ENCODE measurements at regions not wholly inside any gene's neighbourhood (a gene's known extent, or its start where the extent isn't known, plus 50 kb on each side); places are given as distances from the start of the nearest gene placed in this dataset.

GRCh38 chr7:52980129-52980528, 55.3 kb upstream of the POM121L12 start:
- Histone ChIP-seq H4K20me1 (no peaks in the 10 kb centered on the region), H3K4me1 (no peaks in the 10 kb centered on the region), H3K27ac (no peak overlapping the region), H3K4me2 (no peak overlapping the region), H3K36me3 (no peaks in the 10 kb centered on the region), H3K4me3 (no peak overlapping the region), H3K9ac (no peak overlapping the region), H3K27me3 (no peaks in the 10 kb centered on the region), H3K9me3 (replicated peaks in 1 of 11) (peaks cover 12 to 20% (median 14%) of the 10 kb centered on the region in 11 experiments)
- no peak for TF ChIP-seq Cebpa-rat (IDR thresholded peaks at IDR 0.05)

DNA sequence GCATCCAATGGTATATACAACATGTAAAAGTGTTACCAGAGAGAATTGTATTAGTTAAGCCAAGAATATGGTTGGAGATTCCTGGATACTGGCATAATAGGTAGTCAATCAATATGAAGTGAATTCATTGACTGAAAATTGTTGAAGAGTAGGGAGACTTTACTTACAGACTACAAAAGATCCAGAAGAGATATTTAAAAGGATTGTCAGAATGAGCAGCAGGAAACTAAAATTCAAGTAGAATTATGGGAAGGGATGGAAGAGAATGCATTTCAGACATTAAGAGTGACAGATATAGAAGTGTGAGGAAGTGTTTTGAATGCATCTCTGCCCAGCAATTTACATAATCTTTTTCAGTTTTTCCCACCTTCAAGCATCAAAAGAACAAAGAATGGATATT, 62.3 kb upstream of the POM121L12 start:
- Histone ChIP-seq H3K4me3 (no peak overlapping the region), H3K9me3 (replicated peaks in 1 of 11) (no peaks in the 10 kb centered on the region), H3K27ac (no peak overlapping the region), H3K36me3 (no peaks in the 10 kb centered on the region), H3K27me3 (no peaks in the 10 kb centered on the region), H4K20me1 (no peaks in the 10 kb centered on the region; a peak in 1 of 22 replicates), H3K4me2 (no peak overlapping the region), H3K9ac (no peak overlapping the region), H3K4me1 (no peaks in the 10 kb centered on the region)
- no peak for TF ChIP-seq Cebpa-rat (IDR thresholded peaks at IDR 0.05)

DNA sequence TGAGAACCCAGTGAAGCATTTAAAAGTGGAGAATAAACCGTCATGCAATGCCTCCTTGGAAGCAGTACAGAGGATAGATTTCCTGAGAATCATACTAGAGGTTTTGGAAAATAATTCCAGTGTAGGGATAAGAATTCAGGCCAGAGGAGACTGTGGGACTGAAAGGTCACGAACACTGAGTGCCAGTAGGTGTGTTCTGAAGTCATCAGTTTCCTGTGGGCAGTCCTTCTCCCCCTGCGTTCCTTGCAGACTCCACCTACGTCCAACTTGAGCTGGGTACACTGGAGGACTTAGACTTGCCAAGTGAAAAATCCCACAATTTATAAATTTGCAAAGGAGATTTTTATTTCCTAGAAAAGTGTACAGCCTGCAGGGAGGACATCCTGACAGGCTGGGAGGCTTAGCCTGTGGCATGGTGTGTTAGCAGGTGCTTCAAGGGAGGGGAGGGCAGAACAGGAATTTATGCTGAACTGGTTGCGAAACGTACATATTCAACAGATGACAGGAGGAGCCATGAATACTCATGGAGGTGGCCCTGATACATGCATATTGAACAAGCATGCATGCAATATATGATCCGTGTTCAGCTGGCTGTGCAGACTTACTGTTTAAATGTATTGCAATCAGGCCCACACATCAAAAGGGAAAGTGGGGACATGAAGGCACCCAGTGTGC, 72.9 kb upstream of the POM121L12 start:
- Histone ChIP-seq H3K9ac (no peak overlapping the region), H3K4me2 (no peak overlapping the region), H3K27ac (no peak overlapping the region), H3K4me3 (no peak overlapping the region), H3K9me3 (replicated peaks in 1 of 11) (no peaks in the 10 kb centered on the region), H4K20me1 (no peaks in the 10 kb centered on the region), H3K36me3 (no peaks in the 10 kb centered on the region), H3K27me3 (no peaks in the 10 kb centered on the region), H3K4me1 (no peaks in the 10 kb centered on the region)
- no peak for TF ChIP-seq Cebpa-rat (IDR thresholded peaks at IDR 0.05)

- no peak for TF ChIP-seq Cebpa-rat (IDR thresholded peaks at IDR 0.05)
- Histone ChIP-seq H3K4me3 (no peak overlapping the region), H4K20me1 (no peaks in the 10 kb centered on the region), H3K4me2 (no peak overlapping the region), H3K27me3 (no peaks in the 10 kb centered on the region), H3K4me1 (no peaks in the 10 kb centered on the region), H3K9ac (no peak overlapping the region), H3K36me3 (no peaks in the 10 kb centered on the region), H3K27ac (no peak overlapping the region), H3K9me3 (replicated peaks in 1 of 11) (no peaks in the 10 kb centered on the region)
These were observed 74.3 kb upstream of the POM121L12 start for GRCh38 chr7:52961084-52961483.

- no peak for TF ChIP-seq Cebpa-rat (IDR thresholded peaks at IDR 0.05)
- Histone ChIP-seq H3K9me3 (replicated peaks in 1 of 11) (no peaks in the 10 kb centered on the region), H4K20me1 (no peaks in the 10 kb centered on the region), H3K9ac (no peak overlapping the region), H3K4me2 (no peak overlapping the region), H3K36me3 (no peaks in the 10 kb centered on the region), H3K4me1 (no peaks in the 10 kb centered on the region), H3K27me3 (no peaks in the 10 kb centered on the region), H3K4me3 (no peak overlapping the region), H3K27ac (no peak overlapping the region)
These were observed 75.4 kb upstream of the POM121L12 start for GRCh38 chr7:52959878-52960660.

DNA sequence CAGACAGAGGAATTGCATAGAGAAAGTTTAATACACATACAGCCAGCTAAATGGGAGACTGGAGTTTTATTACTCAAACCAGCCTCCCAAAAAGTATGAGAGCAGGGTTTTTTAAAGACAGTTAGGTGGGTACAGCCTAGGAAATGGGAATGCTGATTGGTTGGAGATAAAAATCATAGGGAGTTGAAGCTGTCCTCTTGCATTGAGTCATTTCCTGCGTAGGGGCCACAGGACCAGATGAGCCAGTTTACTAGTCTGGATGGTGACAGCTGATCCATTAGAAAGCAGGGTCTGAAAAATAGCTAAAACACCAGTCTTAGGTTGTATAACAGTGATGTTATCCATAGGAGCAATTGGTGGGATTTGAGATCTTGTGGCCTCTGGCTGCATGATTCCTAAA, 76.1 kb upstream of the POM121L12 start:
- no peak overlapping the region for H3K27ac ChIP-seq
- H3K9me3 ChIP-seq (replicated peaks in 1 of 11), result no peaks in the 10 kb centered on the region
- H3K27me3 ChIP-seq, result no peaks in the 10 kb centered on the region
- H3K4me1 ChIP-seq, result no peaks in the 10 kb centered on the region
- no peak overlapping the region for H3K4me3 ChIP-seq
- TF ChIP-seq Cebpa-rat (IDR thresholded peaks at IDR 0.05), result no peak
- no peak overlapping the region for H3K4me2 ChIP-seq
- no peak overlapping the region for H3K9ac ChIP-seq
- H3K36me3 ChIP-seq, result no peaks in the 10 kb centered on the region
- H4K20me1 ChIP-seq, result no peaks in the 10 kb centered on the region

- Histone ChIP-seq H3K27ac (no peak overlapping the region), H3K9me3 (replicated peaks in 1 of 11) (no peaks in the 10 kb centered on the region), H4K20me1 (no peaks in the 10 kb centered on the region), H3K27me3 (no peaks in the 10 kb centered on the region), H3K36me3 (no peaks in the 10 kb centered on the region), H3K4me1 (no peaks in the 10 kb centered on the region), H3K4me2 (no peak overlapping the region), H3K4me3 (no peak overlapping the region), H3K9ac (no peak overlapping the region)
- no peak for TF ChIP-seq Cebpa-rat (IDR thresholded peaks at IDR 0.05)
These were observed 76.8 kb upstream of the POM121L12 start for GRCh38 chr7:52958621-52959140.

DNA sequence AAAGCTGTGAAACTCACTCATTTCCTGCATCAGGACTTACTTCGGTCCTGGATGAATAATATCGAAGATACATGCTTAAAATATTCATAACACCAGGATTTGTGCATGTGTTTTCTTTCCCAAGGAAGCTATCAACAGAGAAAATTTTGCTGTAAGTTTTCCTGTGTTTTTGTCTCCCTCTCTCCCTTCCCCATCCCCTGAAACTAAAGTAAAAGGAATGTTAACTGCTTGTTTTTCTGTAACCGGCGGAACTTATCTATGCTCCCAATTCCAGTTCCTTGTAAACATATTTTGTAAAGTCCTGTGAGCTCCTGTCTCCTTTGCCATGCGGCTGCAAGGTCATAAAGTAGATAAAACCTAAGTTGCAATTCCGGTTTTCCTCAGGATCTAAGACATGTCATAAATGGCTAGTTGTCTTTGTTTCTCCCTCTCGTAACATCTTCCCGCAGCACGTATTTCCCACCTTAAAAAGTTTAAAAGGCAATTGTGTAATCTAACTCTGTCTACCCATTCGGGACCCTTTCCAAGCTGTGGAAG, 79.0 kb upstream of the POM121L12 start:
- Histone ChIP-seq H4K20me1 (no peaks in the 10 kb centered on the region), H3K36me3 (no peaks in the 10 kb centered on the region), H3K4me1 (no peaks in the 10 kb centered on the region), H3K27ac (no peak overlapping the region), H3K9me3 (replicated peaks in 1 of 11) (no peaks in the 10 kb centered on the region), H3K4me2 (no peak overlapping the region), H3K27me3 (no peaks in the 10 kb centered on the region), H3K9ac (no peak overlapping the region), H3K4me3 (no peak overlapping the region)
- no peak for TF ChIP-seq Cebpa-rat (IDR thresholded peaks at IDR 0.05)

GRCh38 chr7:52955522-52955921, 79.9 kb upstream of the POM121L12 start:
- Histone ChIP-seq H3K27me3 (no peaks in the 10 kb centered on the region), H3K4me1 (no peaks in the 10 kb centered on the region), H3K4me3 (no peak overlapping the region), H3K4me2 (no peak overlapping the region), H3K36me3 (no peaks in the 10 kb centered on the region), H3K27ac (no peak overlapping the region), H4K20me1 (no peaks in the 10 kb centered on the region), H3K9ac (no peak overlapping the region), H3K9me3 (replicated peaks in 1 of 11) (no peaks in the 10 kb centered on the region)
- TF ChIP-seq Cebpa-rat (IDR thresholded peaks at IDR 0.05), result no peak

Measured in BLaER1 treated with 17β-estradiol and CSF1 and Interleukin-3, amounts not matched to agents 10 nM and 100 nM (cell line).